Erythroblast (primary cell): ENCODE measurements at regions not wholly inside any gene's neighbourhood (a gene's known extent, or its start where the extent isn't known, plus 50 kb on each side); places are given as distances from the start of the nearest gene placed in this dataset.

Experiments used
- GATA1 ChIP-seq: IDR thresholded peaks from 2 replicates; pipeline ENCODE4 v1.6.1; 2011; ENCODE audit warnings: low read depth, mild to moderate bottlenecking, control low read depth, low read length, moderate library complexity
- POLR2A ChIP-seq: IDR thresholded peaks from 2 replicates; pipeline ENCODE4 v1.6.1; 2011; ENCODE audit warnings: mild to moderate bottlenecking, low read length

DNA sequence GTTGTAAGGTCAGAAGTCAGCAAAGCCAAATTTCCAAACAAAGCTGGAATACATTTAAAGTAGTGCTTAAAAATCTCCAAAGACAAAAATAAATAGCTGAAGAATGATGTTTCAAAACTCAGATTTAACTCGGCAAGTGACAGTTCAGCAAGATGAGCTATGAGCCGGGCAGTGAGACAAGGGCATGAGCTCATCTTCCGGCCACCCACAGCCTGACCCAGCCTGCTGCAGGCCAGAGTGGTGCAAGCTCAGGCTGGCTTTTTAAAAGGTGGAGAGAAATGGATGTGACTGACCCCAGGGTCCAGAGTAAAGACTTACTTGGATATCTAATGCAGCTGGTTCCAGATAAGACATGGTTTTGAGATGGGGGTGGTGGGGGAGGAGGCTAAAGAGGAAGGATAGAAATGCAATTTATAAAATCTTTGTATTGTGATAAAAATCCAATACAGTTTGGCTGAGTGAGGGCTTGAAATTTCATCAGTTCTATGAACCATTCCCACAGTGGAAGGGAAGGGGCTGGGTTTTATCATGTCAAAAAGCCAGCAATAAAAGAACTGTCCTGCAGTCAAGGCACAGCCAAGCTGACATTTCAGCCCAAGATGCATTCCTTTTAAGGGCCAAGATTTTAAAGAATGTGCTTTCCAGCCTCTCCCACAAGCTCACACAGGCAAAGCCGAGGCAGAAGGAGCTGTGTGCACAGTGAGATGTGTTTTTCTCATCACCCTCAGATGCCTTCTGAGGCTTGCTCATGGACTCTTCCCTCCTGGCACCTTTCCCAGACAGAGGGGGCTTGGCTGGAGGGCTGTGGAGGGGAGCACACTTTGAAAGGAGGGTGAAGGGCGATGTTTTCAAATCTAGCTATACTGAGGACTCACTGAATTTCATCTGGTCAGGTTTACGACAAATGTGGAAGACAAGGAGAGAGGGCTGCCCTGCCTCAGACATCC lies 97.9 kb upstream of the KLHL29 start:
- TF ChIP-seq POLR2A, result no peak
- TF ChIP-seq GATA1, result no peak
